ENCODE measurements at regions not wholly inside any gene's neighbourhood (a gene's known extent, or its start where the extent isn't known, plus 50 kb on each side); places are given as distances from the start of the nearest gene placed in this dataset.

DNA sequence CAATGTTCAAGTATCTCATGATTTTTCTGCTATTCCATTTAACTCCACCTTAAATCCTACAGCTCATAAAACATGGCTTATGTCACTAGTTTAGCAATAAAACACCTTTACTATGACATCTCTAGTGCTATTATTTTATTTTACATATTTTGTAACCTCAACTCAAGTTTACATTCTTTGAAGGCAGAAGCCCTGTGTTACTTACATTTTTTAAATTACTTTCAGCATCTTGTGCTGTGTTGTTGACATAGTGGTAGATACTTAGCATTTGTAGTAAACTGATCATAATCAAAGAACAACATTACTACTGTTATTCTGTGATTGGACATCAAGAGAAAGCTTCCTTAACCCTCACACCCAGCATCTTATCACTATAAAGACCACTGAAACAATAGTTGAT is 216.1 kb downstream of the BMP4 start:
- intact Hi-C loops (cut with DNase I): no loop called here
- no peak overlapping the region for H3K4me3 ChIP-seq
- DNase-seq: no peak
- H3K9me3 ChIP-seq: no peaks in the 10 kb centered on the region
- H3K27me3 ChIP-seq (ENCODE audit: insufficient read depth in 3 of 3, low read length in 2 of 3): no peaks in the 10 kb centered on the region
- H3K4me1 ChIP-seq: no peaks in the 10 kb centered on the region
- no peak overlapping the region for H3K27ac ChIP-seq
- no peak for TF ChIP-seq CTCF (IDR thresholded peaks at IDR 0.05)
- no peaks in the 10 kb centered on the region for H3K36me3 ChIP-seq (ENCODE audit: insufficient read depth in 1 of 2, low read depth in 1 of 2)
- no peak for ATAC-seq

- H3K27ac ChIP-seq: no peak overlapping the region
- no peak for DNase-seq
- no peak for TF ChIP-seq CTCF (IDR thresholded peaks at IDR 0.05)
- no peak overlapping the region for H3K4me3 ChIP-seq
- intact Hi-C loops (cut with DNase I): no loop called here
- H3K36me3 ChIP-seq (ENCODE audit: insufficient read depth in 1 of 2, low read depth in 1 of 2): no peaks in the 10 kb centered on the region
- no peaks in the 10 kb centered on the region for H3K4me1 ChIP-seq
- H3K27me3 ChIP-seq (ENCODE audit: insufficient read depth in 3 of 3, low read length in 2 of 3): no peaks in the 10 kb centered on the region
- ATAC-seq: no peak
- no peaks in the 10 kb centered on the region for H3K9me3 ChIP-seq
- 66 to 85% (median 67%) methylated on average over 2 of the region's 2 CpGs for WGBS, 3 donors
Observed at GRCh38 chr14:53735916-53736315, 220.7 kb downstream of the BMP4 start.

- Histone ChIP-seq H3K4me1 (no peaks in the 10 kb centered on the region), H3K36me3 (ENCODE audit: insufficient read depth in 1 of 2, low read depth in 1 of 2) (no peaks in the 10 kb centered on the region), H3K4me3 (no peak overlapping the region), H3K27me3 (ENCODE audit: insufficient read depth in 3 of 3, low read length in 2 of 3) (no peaks in the 10 kb centered on the region), H3K9me3 (peaks cover 2% of the 10 kb centered on the region), H3K27ac (no peak overlapping the region)
- WGBS, 3 donors: 93 to 98% (median 97%) methylated on average over 5 of the region's 5 CpGs
- ATAC-seq (no peak), DNase-seq (no peak)
- no peak for TF ChIP-seq CTCF (IDR thresholded peaks at IDR 0.05)
- intact Hi-C loops (cut with DNase I): no loop called here
Observed at GRCh38 chr14:53723221-53723620, 233.4 kb downstream of the BMP4 start.

GRCh38 chr14:53719536-53719935 is 237.1 kb downstream of the BMP4 start:
- Histone ChIP-seq H3K4me1 (no peaks in the 10 kb centered on the region), H3K27me3 (ENCODE audit: insufficient read depth in 3 of 3, low read length in 2 of 3) (no peaks in the 10 kb centered on the region), H3K9me3 (peaks cover 2% of the 10 kb centered on the region), H3K27ac (no peak overlapping the region), H3K36me3 (ENCODE audit: insufficient read depth in 1 of 2, low read depth in 1 of 2) (no peaks in the 10 kb centered on the region), H3K4me3 (no peak overlapping the region)
- ATAC-seq (no peak), DNase-seq (no peak)
- WGBS, 3 donors: 76 to 77% (median 76%) methylated on average over 1 of the region's 1 CpG
- TF ChIP-seq CTCF (IDR thresholded peaks at IDR 0.05): no peak
- intact Hi-C loops (cut with DNase I): no loop called here

DNA sequence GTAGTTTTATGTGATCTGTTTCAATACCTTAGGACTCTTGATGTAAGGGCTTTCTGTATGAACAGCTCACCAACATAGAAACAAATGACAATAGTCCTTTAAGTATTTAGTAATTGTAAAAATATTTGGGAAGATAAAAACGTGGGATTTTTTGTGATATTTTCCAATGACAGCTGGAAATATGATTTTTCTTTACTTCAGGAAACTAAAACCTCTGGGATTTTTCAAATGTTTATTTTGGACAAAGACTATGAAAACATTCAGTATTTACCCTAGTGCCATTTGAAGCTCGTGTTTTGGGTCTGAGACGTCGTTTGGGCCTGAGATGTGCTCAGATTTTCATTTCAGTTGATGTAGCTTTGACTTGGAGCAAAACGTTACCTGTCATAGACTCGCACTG is 240.0 kb downstream of the BMP4 start:
- Histone ChIP-seq H3K4me1 (no peaks in the 10 kb centered on the region), H3K4me3 (no peak overlapping the region), H3K9me3 (no peaks in the 10 kb centered on the region), H3K36me3 (ENCODE audit: insufficient read depth in 1 of 2, low read depth in 1 of 2) (no peaks in the 10 kb centered on the region), H3K27ac (no peak overlapping the region), H3K27me3 (ENCODE audit: insufficient read depth in 3 of 3, low read length in 2 of 3) (no peaks in the 10 kb centered on the region)
- no peak for TF ChIP-seq CTCF (IDR thresholded peaks at IDR 0.05)
- ATAC-seq (no peak), DNase-seq (no peak)
- WGBS, 3 donors: 49 to 58% (median 49%) methylated on average over 6 of the region's 6 CpGs
- intact Hi-C loops (cut with DNase I): no loop called here

All from psoas muscle (tissue), 7 donors.